ENCODE measurements at regions not wholly inside any gene's neighbourhood (a gene's known extent, or its start where the extent isn't known, plus 50 kb on each side); places are given as distances from the start of the nearest gene placed in this dataset.

- TF ChIP-seq E2F8 (IDR thresholded peaks at IDR 0.05; ENCODE audit: low read depth, partially characterized antibody), result no peak
- TF ChIP-seq, protein P1, sequence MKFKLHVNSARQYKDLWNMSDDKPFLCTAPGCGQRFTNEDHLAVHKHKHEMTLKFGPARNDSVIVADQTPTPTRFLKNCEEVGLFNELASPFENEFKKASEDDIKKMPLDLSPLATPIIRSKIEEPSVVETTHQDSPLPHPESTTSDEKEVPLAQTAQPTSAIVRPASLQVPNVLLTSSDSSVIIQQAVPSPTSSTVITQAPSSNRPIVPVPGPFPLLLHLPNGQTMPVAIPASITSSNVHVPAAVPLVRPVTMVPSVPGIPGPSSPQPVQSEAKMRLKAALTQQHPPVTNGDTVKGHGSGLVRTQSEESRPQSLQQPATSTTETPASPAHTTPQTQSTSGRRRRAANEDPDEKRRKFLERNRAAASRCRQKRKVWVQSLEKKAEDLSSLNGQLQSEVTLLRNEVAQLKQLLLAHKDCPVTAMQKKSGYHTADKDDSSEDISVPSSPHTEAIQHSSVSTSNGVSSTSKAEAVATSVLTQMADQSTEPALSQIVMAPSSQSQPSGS (IDR thresholded peaks at IDR 0.05; ENCODE audit: low read length), result no peak
- TF ChIP-seq POLR2AphosphoS5 (IDR thresholded peaks at IDR 0.05; ENCODE audit: low read length), result no peak
These were observed 1441.6 kb upstream of the PCDH7 start (continued) for GRCh38 chr4:29278585-29278984.

DNA sequence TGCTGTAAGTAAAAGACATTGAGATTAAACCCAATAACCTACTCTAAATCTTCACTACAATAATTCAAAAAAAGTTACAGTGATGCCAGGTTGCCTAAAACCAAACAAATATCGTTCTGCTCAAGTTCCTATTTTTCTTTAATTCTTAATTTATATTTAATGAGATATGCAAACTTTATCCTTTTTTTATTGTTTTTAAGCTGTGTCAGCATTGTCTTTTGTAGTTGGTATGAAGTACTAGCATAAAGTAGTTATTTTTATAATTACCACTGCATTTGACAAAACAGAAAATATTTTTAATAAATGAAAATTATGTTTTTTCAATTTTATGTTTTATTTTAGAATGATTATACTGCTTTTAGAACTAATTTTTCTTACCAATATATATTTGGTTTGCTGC is 1431.1 kb upstream of the PCDH7 start:
- Histone ChIP-seq H3K36me3 (ENCODE audit: control insufficient read depth in 2 of 2, insufficient read depth in 2 of 2, low read length in 1 of 2) (no peaks in the 10 kb centered on the region), H3K4me2 (ENCODE audit: control insufficient read depth, insufficient read depth) (no peak overlapping the region), H3K4me3 (no peak overlapping the region), H3K79me2 (ENCODE audit: control insufficient read depth, insufficient read depth, low read length) (no peaks in the 10 kb centered on the region), H4K20me1 (ENCODE audit: control insufficient read depth, insufficient read depth) (no peaks in the 10 kb centered on the region), H3K9me3 (replicated peaks; ENCODE audit: control insufficient read depth, insufficient read depth, low read length) (no peaks in the 10 kb centered on the region), H2AFZ (ENCODE audit: control insufficient read depth, low read depth, low read length) (no peak overlapping the region), H3K27ac (ENCODE audit: control insufficient read depth, insufficient read depth) (no peak overlapping the region), H3K4me1 (ENCODE audit: control insufficient read depth, insufficient read depth, low read length) (no peaks in the 10 kb centered on the region), H3K27me3 (replicated peaks in 1 of 2; ENCODE audit: control insufficient read depth in 2 of 2, insufficient read depth in 2 of 2, low read length in 1 of 2) (no peaks in the 10 kb centered on the region), H3K9ac (ENCODE audit: control insufficient read depth, insufficient read depth, low read length) (no peak overlapping the region)
- in situ Hi-C loops (cut with MboI), result no loop called here
- TF ChIP-seq ZNF207 (IDR thresholded peaks at IDR 0.05; ENCODE audit: borderline replicate concordance) (no peak), LARP7 (IDR thresholded peaks at IDR 0.05) (no peak), POU2F2 (IDR thresholded peaks at IDR 0.05; ENCODE audit: borderline replicate concordance, low read depth, low read length) (no peak), YY1 (IDR thresholded peaks at IDR 0.05; ENCODE audit: low read depth, low read length) (no peak), STAT3 (IDR thresholded peaks at IDR 0.05; ENCODE audit: low read depth, low read length) (no peak), POLR2AphosphoS2 (IDR thresholded peaks at IDR 0.05; ENCODE audit: low read depth, low read length) (no peak), IKZF2 (IDR thresholded peaks at IDR 0.05) (no peak), KLF5 (IDR thresholded peaks at IDR 0.05; ENCODE audit: partially characterized antibody) (no peak), ZNF274 (IDR thresholded peaks at IDR 0.05; ENCODE audit: insufficient read depth, insufficient read length) (no peak), SRF (IDR thresholded peaks at IDR 0.05; ENCODE audit: low read depth in 2 of 2, low read length in 2 of 2) (no peak), SIN3A (IDR thresholded peaks at IDR 0.05; ENCODE audit: low read depth, low read length) (no peak)
- TF ChIP-seq, protein P2, sequence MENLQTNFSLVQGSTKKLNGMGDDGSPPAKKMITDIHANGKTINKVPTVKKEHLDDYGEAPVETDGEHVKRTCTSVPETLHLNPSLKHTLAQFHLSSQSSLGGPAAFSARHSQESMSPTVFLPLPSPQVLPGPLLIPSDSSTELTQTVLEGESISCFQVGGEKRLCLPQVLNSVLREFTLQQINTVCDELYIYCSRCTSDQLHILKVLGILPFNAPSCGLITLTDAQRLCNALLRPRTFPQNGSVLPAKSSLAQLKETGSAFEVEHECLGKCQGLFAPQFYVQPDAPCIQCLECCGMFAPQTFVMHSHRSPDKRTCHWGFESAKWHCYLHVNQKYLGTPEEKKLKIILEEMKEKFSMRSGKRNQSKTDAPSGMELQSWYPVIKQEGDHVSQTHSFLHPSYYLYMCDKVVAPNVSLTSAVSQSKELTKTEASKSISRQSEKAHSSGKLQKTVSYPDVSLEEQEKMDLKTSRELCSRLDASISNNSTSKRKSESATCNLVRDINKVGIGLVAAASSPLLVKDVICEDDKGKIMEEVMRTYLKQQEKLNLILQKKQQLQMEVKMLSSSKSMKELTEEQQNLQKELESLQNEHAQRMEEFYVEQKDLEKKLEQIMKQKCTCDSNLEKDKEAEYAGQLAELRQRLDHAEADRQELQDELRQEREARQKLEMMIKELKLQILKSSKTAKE (IDR thresholded peaks at IDR 0.05; ENCODE audit: low read depth, poor library complexity, severe bottlenecking), result no peak
- POLR2A ChIA-PET, result no interaction called here
- RAD21 ChIA-PET (ENCODE audit: unreplicated experiment), result no interaction called here
- CTCF ChIA-PET, result no interaction called here
- FAIRE-seq (no peak), DNase-seq (ENCODE audit: low read depth, low spot score) (no peak), ATAC-seq (no peak)
- BruUV-seq (replicated peaks), result no TSS peak
- SMC1A ChIA-PET (ENCODE audit: uncharacterized antibody, unreplicated experiment), result interaction anchor here (1.3 kb wide), 1 partner anchor 12 kb away, joined by 6 read pairs; no protein-coding TSS in a partner anchor
- 0% methylated on average over 1 of the region's 1 CpG for WGBS (ENCODE audit: insufficient coverage, insufficient replicate concordance, low lambda C conversion rate, missing lambda C conversion rate)
- intact Hi-C loops (cut with micrococcal nuclease; ENCODE audit: unreplicated experiment), result no loop called here

All from GM12878 (cell line).